ENCODE measurements at regions not wholly inside any gene's neighbourhood (a gene's known extent, or its start where the extent isn't known, plus 50 kb on each side); places are given as distances from the start of the nearest gene placed in this dataset.

GRCh38 chr1:213391445-213391844 lies 340.4 kb downstream of the RPS6KC1 start (continued):
- TF ChIP-seq TSHZ2 (CRISPR knock-in tag; IDR thresholded peaks at IDR 0.05) = no peak

GRCh38 chr1:213393860-213394259 lies 342.8 kb downstream of the RPS6KC1 start:
- ATAC-seq = no peak
- no peak for TF ChIP-seq RARB (CRISPR knock-in tag; IDR thresholded peaks at IDR 0.05)
- no peak for TF ChIP-seq ZNF565 (CRISPR knock-in tag; conservative IDR thresholded peaks at IDR 0.05; ENCODE audit: low read depth)
- TF ChIP-seq, protein P1, sequence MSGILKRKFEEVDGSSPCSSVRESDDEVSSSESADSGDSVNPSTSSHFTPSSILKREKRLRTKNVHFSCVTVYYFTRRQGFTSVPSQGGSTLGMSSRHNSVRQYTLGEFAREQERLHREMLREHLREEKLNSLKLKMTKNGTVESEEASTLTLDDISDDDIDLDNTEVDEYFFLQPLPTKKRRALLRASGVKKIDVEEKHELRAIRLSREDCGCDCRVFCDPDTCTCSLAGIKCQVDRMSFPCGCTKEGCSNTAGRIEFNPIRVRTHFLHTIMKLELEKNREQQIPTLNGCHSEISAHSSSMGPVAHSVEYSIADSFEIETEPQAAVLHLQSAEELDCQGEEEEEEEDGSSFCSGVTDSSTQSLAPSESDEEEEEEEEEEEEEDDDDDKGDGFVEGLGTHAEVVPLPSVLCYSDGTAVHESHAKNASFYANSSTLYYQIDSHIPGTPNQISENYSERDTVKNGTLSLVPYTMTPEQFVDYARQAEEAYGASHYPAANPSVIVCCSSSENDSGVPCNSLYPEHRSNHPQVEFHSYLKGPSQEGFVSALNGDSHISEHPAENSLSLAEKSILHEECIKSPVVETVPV (CRISPR knock-in tag; IDR thresholded peaks at IDR 0.05) = no peak
- TF ChIP-seq TSHZ2 (CRISPR knock-in tag; IDR thresholded peaks at IDR 0.05) = no peak
- no peak for TF ChIP-seq TOX (CRISPR knock-in tag; IDR thresholded peaks at IDR 0.05; ENCODE audit: borderline replicate concordance)
- no peak for TF ChIP-seq SNAI2 (CRISPR knock-in tag; IDR thresholded peaks at IDR 0.05)
- TF ChIP-seq, protein P2, sequence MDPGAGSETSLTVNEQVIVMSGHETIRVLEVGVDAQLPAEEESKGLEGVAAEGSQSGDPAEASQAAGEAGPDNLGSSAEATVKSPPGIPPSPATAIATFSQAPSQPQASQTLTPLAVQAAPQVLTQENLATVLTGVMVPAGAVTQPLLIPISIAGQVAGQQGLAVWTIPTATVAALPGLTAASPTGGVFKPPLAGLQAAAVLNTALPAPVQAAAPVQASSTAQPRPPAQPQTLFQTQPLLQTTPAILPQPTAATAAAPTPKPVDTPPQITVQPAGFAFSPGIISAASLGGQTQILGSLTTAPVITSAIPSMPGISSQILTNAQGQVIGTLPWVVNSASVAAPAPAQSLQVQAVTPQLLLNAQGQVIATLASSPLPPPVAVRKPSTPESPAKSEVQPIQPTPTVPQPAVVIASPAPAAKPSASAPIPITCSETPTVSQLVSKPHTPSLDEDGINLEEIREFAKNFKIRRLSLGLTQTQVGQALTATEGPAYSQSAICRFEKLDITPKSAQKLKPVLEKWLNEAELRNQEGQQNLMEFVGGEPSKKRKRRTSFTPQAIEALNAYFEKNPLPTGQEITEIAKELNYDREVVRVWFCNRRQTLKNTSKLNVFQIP (CRISPR knock-in tag; IDR thresholded peaks at IDR 0.05; ENCODE audit: borderline replicate concordance, low read depth) = no peak
- no peak for TF ChIP-seq GLIS3 (CRISPR knock-in tag; IDR thresholded peaks at IDR 0.05)
- no peak for TF ChIP-seq ZFP30 (CRISPR knock-in tag; IDR thresholded peaks at IDR 0.05)

DNA sequence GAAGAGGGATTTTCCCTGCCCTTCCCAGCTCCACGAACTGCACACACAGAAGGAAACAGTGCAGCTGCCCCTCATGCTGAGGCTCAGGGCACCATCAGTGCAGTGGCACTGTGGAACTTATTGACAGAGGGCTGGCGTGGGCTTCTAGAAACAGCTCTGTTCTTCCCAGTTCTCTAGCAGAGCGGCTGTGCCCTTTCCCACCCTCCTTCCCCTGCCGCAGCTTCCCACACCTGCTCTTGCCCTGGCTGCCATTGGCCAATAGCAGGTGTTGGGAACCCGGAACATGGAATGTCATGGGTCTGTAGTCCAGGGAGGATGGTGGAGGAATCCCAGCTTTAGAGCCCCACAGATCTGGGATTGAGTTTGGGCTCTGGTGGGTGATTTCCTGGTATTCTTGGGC lies 343.8 kb downstream of the RPS6KC1 start:
- TF ChIP-seq PPARA (CRISPR knock-in tag; IDR thresholded peaks at IDR 0.05; ENCODE audit: borderline replicate concordance) (no peak), ISL1 (CRISPR knock-in tag; IDR thresholded peaks at IDR 0.05) (no peak), CREB5 (CRISPR knock-in tag; IDR thresholded peaks at IDR 0.05; ENCODE audit: low read depth) (no peak), ZC3H10 (CRISPR knock-in tag; IDR thresholded peaks at IDR 0.05) (no peak), RARB (CRISPR knock-in tag; IDR thresholded peaks at IDR 0.05) (no peak), TCF4 (CRISPR knock-in tag; IDR thresholded peaks at IDR 0.05; ENCODE audit: borderline replicate concordance) (no peak)
- ATAC-seq = no peak

DNA sequence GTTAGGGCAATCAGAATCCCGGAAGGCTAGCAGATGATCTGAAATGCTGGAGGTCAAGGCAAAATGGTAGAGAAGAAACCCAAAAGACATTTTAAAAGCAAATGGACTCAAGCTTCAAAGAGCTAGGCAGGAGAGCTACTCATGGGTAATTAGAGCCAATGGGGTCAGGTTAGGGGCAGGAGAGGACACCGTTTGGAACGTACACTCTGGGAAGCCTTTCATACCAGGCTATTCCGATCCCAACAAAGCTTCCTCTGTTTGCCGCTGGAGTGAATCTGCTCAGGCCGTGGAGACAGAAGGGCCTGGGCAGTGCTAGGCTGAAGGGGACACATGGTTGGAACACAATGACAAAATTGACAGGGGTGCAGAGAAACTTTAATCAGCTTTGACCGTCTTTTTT lies 346.6 kb downstream of the RPS6KC1 start:
- ATAC-seq = no peak
- no peak for TF ChIP-seq ZNF565 (CRISPR knock-in tag; conservative IDR thresholded peaks at IDR 0.05; ENCODE audit: low read depth)
- TF ChIP-seq CREB5 (CRISPR knock-in tag; IDR thresholded peaks at IDR 0.05; ENCODE audit: low read depth) = no peak
- TF ChIP-seq, protein P2 (CRISPR knock-in tag; IDR thresholded peaks at IDR 0.05; ENCODE audit: borderline replicate concordance, low read depth) = no peak
- TF ChIP-seq ARNTL (CRISPR knock-in tag; IDR thresholded peaks at IDR 0.05; ENCODE audit: borderline replicate concordance, low read depth) = no peak
- no peak for TF ChIP-seq TCF4 (CRISPR knock-in tag; IDR thresholded peaks at IDR 0.05; ENCODE audit: borderline replicate concordance)
- no peak for TF ChIP-seq ZFP30 (CRISPR knock-in tag; IDR thresholded peaks at IDR 0.05)
- no peak for TF ChIP-seq ZNF70 (CRISPR knock-in tag; IDR thresholded peaks at IDR 0.05)
- no peak for TF ChIP-seq GLIS3 (CRISPR knock-in tag; IDR thresholded peaks at IDR 0.05)
- TF ChIP-seq, protein P1 (CRISPR knock-in tag; IDR thresholded peaks at IDR 0.05) = no peak
- TF ChIP-seq PPARA (CRISPR knock-in tag; IDR thresholded peaks at IDR 0.05; ENCODE audit: borderline replicate concordance) = no peak
- no peak for TF ChIP-seq RARB (CRISPR knock-in tag; IDR thresholded peaks at IDR 0.05)
- no peak for TF ChIP-seq ISL1 (CRISPR knock-in tag; IDR thresholded peaks at IDR 0.05)
- TF ChIP-seq ZC3H10 (CRISPR knock-in tag; IDR thresholded peaks at IDR 0.05) = no peak
- no peak for TF ChIP-seq OSR1 (CRISPR knock-in tag; IDR thresholded peaks at IDR 0.05)
- TF ChIP-seq ESRRG (CRISPR knock-in tag; IDR thresholded peaks at IDR 0.05) = no peak

Data from SK-N-SH treated with all-trans-retinoic acid at 6 μM for 48 hours (cell line).